Activated gamma-delta T cell treated with anti-CD3 and anti-CD28 coated beads, Interleukin-2, amount 50 U/mL, for 16 hours (primary cell): ENCODE measurements at regions not wholly inside any gene's neighbourhood (a gene's known extent, or its start where the extent isn't known, plus 50 kb on each side); places are given as distances from the start of the nearest gene placed in this dataset.
"Not testable (repeated sequence)": the region's sequence is repeated elsewhere in the genome, so short reads cannot be mapped to it uniquely, and the experiment has no call there.

Source experiments
- DNase-seq: peaks from one replicate; pipeline ENCODE4 v3.0.0-alpha.2; 2020; ENCODE audit warnings: low read depth

- no peak for DNase-seq
Observed at GRCh38 chr5:62168506-62169281, 137.3 kb upstream of the KIF2A start.

GRCh38 chr5:62178258-62178657 is 127.7 kb upstream of the KIF2A start:
- no peak for DNase-seq

GRCh38 chr5:62182802-62183201 is 123.2 kb upstream of the KIF2A start:
- DNase-seq, result no peak

GRCh38 chr5:62183727-62184126 is 122.3 kb upstream of the KIF2A start:
- no peak for DNase-seq

GRCh38 chr5:62184444-62184843 is 121.6 kb upstream of the KIF2A start:
- DNase-seq, result no peak

GRCh38 chr5:62190173-62190572 is 115.8 kb upstream of the KIF2A start:
- no peak for DNase-seq

- no peak for DNase-seq
Observed at GRCh38 chr5:62190931-62191330, 115.1 kb upstream of the KIF2A start.

- no peak for DNase-seq
Observed at GRCh38 chr5:62192958-62193357, 113.0 kb upstream of the KIF2A start.

GRCh38 chr5:62196532-62196931 is 109.5 kb upstream of the KIF2A start:
- not testable (repeated sequence) for DNase-seq

- no peak for DNase-seq
Observed at GRCh38 chr5:62197697-62198096, 108.3 kb upstream of the KIF2A start.

- no peak for DNase-seq
Observed at GRCh38 chr5:62198421-62198820, 107.6 kb upstream of the KIF2A start.

- no peak for DNase-seq
Observed at GRCh38 chr5:62199792-62200716, 106.0 kb upstream of the KIF2A start.

GRCh38 chr5:62206150-62206829 is 99.7 kb upstream of the KIF2A start:
- no peak for DNase-seq

- no peak for DNase-seq
Observed at GRCh38 chr5:62208218-62208852, 97.7 kb upstream of the KIF2A start.

GRCh38 chr5:62211405-62211804 is 94.6 kb upstream of the KIF2A start:
- DNase-seq, result no peak

GRCh38 chr5:62212648-62213047 is 93.4 kb upstream of the KIF2A start:
- no peak for DNase-seq

GRCh38 chr5:62214701-62215100 is 91.3 kb upstream of the KIF2A start:
- DNase-seq, result no peak

GRCh38 chr5:62216603-62217002 is 89.4 kb upstream of the KIF2A start:
- not testable (repeated sequence) for DNase-seq

GRCh38 chr5:62217095-62217494 is 88.9 kb upstream of the KIF2A start:
- not testable (repeated sequence) for DNase-seq

GRCh38 chr5:62218860-62219259 is 87.1 kb upstream of the KIF2A start:
- DNase-seq, result not testable (repeated sequence)

GRCh38 chr5:62221881-62222280 is 84.1 kb upstream of the KIF2A start:
- not testable (repeated sequence) for DNase-seq

GRCh38 chr5:62222305-62222704 is 83.7 kb upstream of the KIF2A start:
- DNase-seq, result not testable (repeated sequence)
